ENCODE measurements at regions not wholly inside any gene's neighbourhood (a gene's known extent, or its start where the extent isn't known, plus 50 kb on each side); places are given as distances from the start of the nearest gene placed in this dataset.

DNA sequence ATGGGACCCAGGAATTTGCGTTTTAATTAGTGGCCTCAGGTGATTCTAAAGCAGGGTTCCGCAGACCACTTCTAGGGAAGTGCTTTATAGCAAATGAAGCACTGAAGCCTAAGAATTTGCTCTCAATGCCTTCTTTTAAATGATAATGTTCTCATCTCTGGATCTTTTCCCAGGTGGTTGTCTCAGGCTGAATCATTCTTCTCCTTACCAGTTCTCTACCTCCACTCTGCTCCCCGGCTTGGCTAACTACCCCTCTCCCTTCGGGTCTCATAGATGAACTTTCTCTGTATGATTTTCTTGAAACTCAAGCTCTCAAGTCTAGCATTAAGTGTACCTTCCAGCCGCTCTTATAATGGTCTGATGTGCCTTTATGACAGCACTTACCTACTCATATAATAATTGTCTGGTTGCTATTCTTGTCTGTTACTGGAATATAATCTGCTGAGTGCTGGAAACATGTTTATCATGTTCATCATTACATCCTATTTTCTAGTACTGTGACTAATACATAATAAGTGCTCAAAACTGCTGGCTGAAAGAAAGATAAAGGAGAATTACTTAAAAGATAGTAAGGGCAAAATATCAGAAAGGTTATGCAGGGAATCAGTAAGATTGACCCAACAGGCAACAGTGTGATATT lies 195.9 kb upstream of the SESN3 start:
- no TSS peak for BruUV-seq (replicated peaks)
- Histone ChIP-seq H3K4me3 (ENCODE audit: low read depth, low read length) (no peak overlapping the region), H3K27me3 (replicated peaks; ENCODE audit: control insufficient read depth, insufficient read depth, low read length) (no peaks in the 10 kb centered on the region), H3K36me3 (ENCODE audit: control insufficient read depth, insufficient read depth, low read length) (no peaks in the 10 kb centered on the region), H3K9me3 (no peaks in the 10 kb centered on the region), H3K4me1 (no peaks in the 10 kb centered on the region)
- CTCF ChIA-PET: no interaction called here
- Mint-ChIP-seq H3K36me3 (ENCODE audit: insufficient read depth, unreplicated experiment) (no peaks in the 10 kb centered on the region), H3K9me3 (ENCODE audit: unreplicated experiment) (no peaks in the 10 kb centered on the region), H3K27ac (ENCODE audit: unreplicated experiment) (no peak overlapping the region), H3K4me1 (ENCODE audit: low read depth, unreplicated experiment) (no peaks in the 10 kb centered on the region), H3K27me3 (ENCODE audit: insufficient read depth, unreplicated experiment) (peaks cover 5% of the 10 kb centered on the region), H3K4me3 (ENCODE audit: unreplicated experiment) (no peak overlapping the region)
- POLR2A ChIA-PET: no interaction called here
- no peak for DNase-seq
- intact Hi-C loops (cut with micrococcal nuclease; ENCODE audit: unreplicated experiment): loop anchor here (10.0 kb wide), 1 partner anchor 272 kb away; no protein-coding TSS in a partner anchor
- TF ChIP-seq, protein P1, sequence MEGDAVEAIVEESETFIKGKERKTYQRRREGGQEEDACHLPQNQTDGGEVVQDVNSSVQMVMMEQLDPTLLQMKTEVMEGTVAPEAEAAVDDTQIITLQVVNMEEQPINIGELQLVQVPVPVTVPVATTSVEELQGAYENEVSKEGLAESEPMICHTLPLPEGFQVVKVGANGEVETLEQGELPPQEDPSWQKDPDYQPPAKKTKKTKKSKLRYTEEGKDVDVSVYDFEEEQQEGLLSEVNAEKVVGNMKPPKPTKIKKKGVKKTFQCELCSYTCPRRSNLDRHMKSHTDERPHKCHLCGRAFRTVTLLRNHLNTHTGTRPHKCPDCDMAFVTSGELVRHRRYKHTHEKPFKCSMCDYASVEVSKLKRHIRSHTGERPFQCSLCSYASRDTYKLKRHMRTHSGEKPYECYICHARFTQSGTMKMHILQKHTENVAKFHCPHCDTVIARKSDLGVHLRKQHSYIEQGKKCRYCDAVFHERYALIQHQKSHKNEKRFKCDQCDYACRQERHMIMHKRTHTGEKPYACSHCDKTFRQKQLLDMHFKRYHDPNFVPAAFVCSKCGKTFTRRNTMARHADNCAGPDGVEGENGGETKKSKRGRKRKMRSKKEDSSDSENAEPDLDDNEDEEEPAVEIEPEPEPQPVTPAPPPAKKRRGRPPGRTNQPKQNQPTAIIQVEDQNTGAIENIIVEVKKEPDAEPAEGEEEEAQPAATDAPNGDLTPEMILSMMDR (IDR thresholded peaks at IDR 0.05; ENCODE audit: insufficient read depth in 1 of 2, low read depth in 1 of 2, low read length in 1 of 2, severe bottlenecking in 1 of 2, unreplicated experiment in 1 of 2): no peak

DNA sequence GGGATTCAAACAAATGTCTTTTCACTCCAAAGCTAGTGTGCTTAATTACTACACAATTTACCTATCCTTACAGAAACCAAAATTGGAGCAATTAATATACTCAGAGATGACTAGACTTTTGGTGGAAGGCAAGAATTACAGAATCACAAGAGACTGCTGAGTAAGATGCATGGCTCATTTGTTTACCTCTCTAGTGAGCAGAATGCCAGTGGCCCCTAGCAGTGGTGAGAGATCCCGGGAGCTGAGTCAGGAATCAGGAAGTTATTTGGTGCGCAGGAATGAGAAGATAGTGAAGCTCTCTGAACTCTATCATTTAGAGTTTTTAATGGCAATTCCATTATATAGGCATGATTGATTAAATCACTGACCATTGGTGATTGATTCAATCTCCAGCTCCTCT lies 188.9 kb upstream of the SESN3 start:
- Histone ChIP-seq H3K4me3 (ENCODE audit: low read depth, low read length) (no peak overlapping the region), H3K9me3 (no peaks in the 10 kb centered on the region), H3K36me3 (ENCODE audit: control insufficient read depth, insufficient read depth, low read length) (no peaks in the 10 kb centered on the region), H3K27me3 (replicated peaks; ENCODE audit: control insufficient read depth, insufficient read depth, low read length) (no peaks in the 10 kb centered on the region), H3K4me1 (no peaks in the 10 kb centered on the region)
- ChIA-PET CTCF (no interaction called here), POLR2A (no interaction called here)
- BruUV-seq (replicated peaks): no TSS peak
- Mint-ChIP-seq H3K4me3 (ENCODE audit: unreplicated experiment) (no peak overlapping the region), H3K9me3 (ENCODE audit: unreplicated experiment) (no peaks in the 10 kb centered on the region), H3K27ac (ENCODE audit: unreplicated experiment) (no peak overlapping the region), H3K36me3 (ENCODE audit: insufficient read depth, unreplicated experiment) (no peaks in the 10 kb centered on the region), H3K27me3 (ENCODE audit: insufficient read depth, unreplicated experiment) (peaks cover under 1% of the 10 kb centered on the region), H3K4me1 (ENCODE audit: low read depth, unreplicated experiment) (no peaks in the 10 kb centered on the region)
- intact Hi-C loops (cut with micrococcal nuclease; ENCODE audit: unreplicated experiment): loop anchor here (10.0 kb wide), 1 partner anchor 265 kb away; no protein-coding TSS in a partner anchor
- TF ChIP-seq, protein P1 (IDR thresholded peaks at IDR 0.05; ENCODE audit: insufficient read depth in 1 of 2, low read depth in 1 of 2, low read length in 1 of 2, severe bottlenecking in 1 of 2, unreplicated experiment in 1 of 2): no peak
- no peak for DNase-seq

DNA sequence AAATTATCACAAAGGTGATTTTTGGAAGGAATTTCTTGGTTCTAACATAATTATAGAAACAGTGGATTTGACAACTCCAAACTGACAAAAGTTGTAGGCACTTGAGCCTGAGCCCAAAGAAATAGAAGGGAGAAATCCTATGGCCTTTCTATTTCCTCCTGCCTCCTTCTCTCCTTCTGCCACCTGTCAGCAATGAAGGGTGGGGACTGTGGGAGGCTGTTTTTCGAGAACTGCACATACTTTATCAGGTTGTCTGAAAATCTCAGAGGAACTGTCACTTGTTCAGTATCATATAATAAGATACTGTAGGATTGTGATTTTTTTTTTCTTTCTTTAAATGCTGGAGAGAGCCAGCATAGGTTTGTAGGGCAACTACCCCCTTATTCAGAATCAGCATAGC lies 187.9 kb upstream of the SESN3 start:
- no TSS peak for BruUV-seq (replicated peaks)
- Mint-ChIP-seq H3K4me1 (ENCODE audit: low read depth, unreplicated experiment) (no peaks in the 10 kb centered on the region), H3K27ac (ENCODE audit: unreplicated experiment) (no peak overlapping the region), H3K4me3 (ENCODE audit: unreplicated experiment) (no peak overlapping the region), H3K9me3 (ENCODE audit: unreplicated experiment) (no peaks in the 10 kb centered on the region), H3K27me3 (ENCODE audit: insufficient read depth, unreplicated experiment) (peaks cover 3% of the 10 kb centered on the region), H3K36me3 (ENCODE audit: insufficient read depth, unreplicated experiment) (no peaks in the 10 kb centered on the region)
- TF ChIP-seq, protein P1 (IDR thresholded peaks at IDR 0.05; ENCODE audit: insufficient read depth in 1 of 2, low read depth in 1 of 2, low read length in 1 of 2, severe bottlenecking in 1 of 2, unreplicated experiment in 1 of 2): no peak
- ChIA-PET POLR2A (no interaction called here), CTCF (no interaction called here)
- DNase-seq: no peak
- Histone ChIP-seq H3K4me1 (no peaks in the 10 kb centered on the region), H3K4me3 (ENCODE audit: low read depth, low read length) (no peak overlapping the region), H3K9me3 (no peaks in the 10 kb centered on the region), H3K27me3 (replicated peaks; ENCODE audit: control insufficient read depth, insufficient read depth, low read length) (no peaks in the 10 kb centered on the region), H3K36me3 (ENCODE audit: control insufficient read depth, insufficient read depth, low read length) (no peaks in the 10 kb centered on the region)
- intact Hi-C loops (cut with micrococcal nuclease; ENCODE audit: unreplicated experiment): no loop called here

Data from Caco-2 (cell line).